AG09319 (cell line): ENCODE measurements at regions not wholly inside any gene's neighbourhood (a gene's known extent, or its start where the extent isn't known, plus 50 kb on each side); places are given as distances from the start of the nearest gene placed in this dataset.

Experiments used
- DNase-seq: peaks from one replicate; pipeline ENCODE4 v3.0.0-alpha.2; 2010; ENCODE audit warnings: low read depth; ENCODE audit errors: extremely low read depth
- CTCF ChIP-seq: IDR thresholded peaks from 2 replicates; pipeline ENCODE4 v1.5.1; 2011; ENCODE audit warnings: low read depth, mild to moderate bottlenecking, inconsistent platforms, low read length, moderate library complexity

- DNase-seq: no peak
Measured at GRCh38 chr12:17215759-17216570, 610.0 kb upstream of the LMO3 start.

GRCh38 chr12:17214929-17215328 lies 609.0 kb upstream of the LMO3 start:
- no peak for TF ChIP-seq CTCF

More at GRCh38 chr12:17215759-17216570, 610.0 kb upstream of the LMO3 start:
- no peak for TF ChIP-seq CTCF

GRCh38 chr12:17206553-17206952 lies 600.6 kb upstream of the LMO3 start:
- no peak for DNase-seq
- no peak for TF ChIP-seq CTCF

More at GRCh38 chr12:17214929-17215328, 609.0 kb upstream of the LMO3 start:
- DNase-seq: no peak

- TF ChIP-seq CTCF: no peak
- no peak for DNase-seq
Measured at GRCh38 chr12:17204289-17205054, 598.5 kb upstream of the LMO3 start.

- DNase-seq: no peak
- no peak for TF ChIP-seq CTCF
Measured at GRCh38 chr12:17203497-17203896, 597.5 kb upstream of the LMO3 start.

GRCh38 chr12:17197971-17198370 lies 592.0 kb upstream of the LMO3 start:
- no peak for TF ChIP-seq CTCF
- no peak for DNase-seq

- no peak for DNase-seq
- no peak for TF ChIP-seq CTCF
Measured at GRCh38 chr12:17192721-17193120, 586.8 kb upstream of the LMO3 start.
